Smooth muscle cell (in vitro differentiated cells): ENCODE measurements at regions not wholly inside any gene's neighbourhood (a gene's known extent, or its start where the extent isn't known, plus 50 kb on each side); places are given as distances from the start of the nearest gene placed in this dataset.

Experiments
- DNase-seq: peaks from one replicate; lab custom pipeline; 2025; ENCODE audit not compliant: unreplicated experiment; lab: John Stamatoyannopoulos, UW
- H2AFZ ChIP-seq: fragments of 200-600 bp; sonication (generic); 2 replicates; pipeline ENCODE4 v1.6.0; 2016; ENCODE audit warnings: antibody characterized with exemption, low read depth, mild to moderate bottlenecking
- H3F3A ChIP-seq: fragments of 200-600 bp; sonication (generic); 2 replicates; pipeline ENCODE4 v1.6.0; 2017; ENCODE audit warnings: antibody characterized with exemption, low read depth
- H3K27ac ChIP-seq: fragments of 200-600 bp; sonication (generic); 2 replicates; pipeline ENCODE4 v1.5.1; 2016; ENCODE audit warnings: low read depth, mild to moderate bottlenecking
- H3K27me3 ChIP-seq: fragments of 200-600 bp; sonication (generic); 2 replicates; pipeline ENCODE4 v1.6.1; 2016; ENCODE audit warnings: low read depth, mild to moderate bottlenecking
- H3K36me3 ChIP-seq: fragments of 200-600 bp; sonication (generic); 2 replicates; pipeline ENCODE4 v1.5.1; 2016; ENCODE audit warnings: low read depth
- H3K4me1 ChIP-seq: fragments of 200-600 bp; sonication (generic); 2 replicates; pipeline ENCODE4 v1.5.1; 2016; ENCODE audit warnings: low read depth
- H3K4me2 ChIP-seq: fragments of 200-600 bp; sonication (generic); 2 replicates; pipeline ENCODE4 v1.6.0; 2016; ENCODE audit warnings: mild to moderate bottlenecking
- H3K4me3 ChIP-seq: fragments of 200-600 bp; sonication (generic); 2 replicates; pipeline ENCODE4 v1.5.1; 2016; ENCODE audit warnings: mild to moderate bottlenecking
- H3K79me2 ChIP-seq: fragments of 200-600 bp; sonication (generic); 2 replicates; pipeline ENCODE4 v1.6.0; 2016; ENCODE audit warnings: low read depth, mild to moderate bottlenecking
- H3K9ac ChIP-seq: fragments of 200-600 bp; sonication (generic); 2 replicates; pipeline ENCODE4 v1.6.0; 2016; ENCODE audit warnings: low read depth
- H3K9me3 ChIP-seq: fragments of 200-600 bp; sonication (generic); replicated peaks from 2 replicates; pipeline ENCODE4 v1.5.1; 2016; ENCODE audit warnings: low read depth
- H4K20me1 ChIP-seq: fragments of 200-600 bp; sonication (generic); 2 replicates; pipeline ENCODE4 v1.6.0; 2016; ENCODE audit warnings: low read depth
- CTCF ChIP-seq: fragments of 200-600 bp; sonication (generic); IDR thresholded peaks from 2 replicates; pipeline ENCODE4 v1.5.1; 2017; ENCODE audit warnings: borderline replicate concordance, mild to moderate bottlenecking, antibody characterized with exemption; ENCODE audit not compliant: insufficient read depth, poor library complexity, severe bottlenecking
- WGBS: methylation state at CpG from one replicate; pipeline ENCODE4 v1.1.7; 2016; ENCODE audit warnings: low lambda C conversion rate; 5-methylcytosine and 5-hydroxymethylcytosine counted together

DNA sequence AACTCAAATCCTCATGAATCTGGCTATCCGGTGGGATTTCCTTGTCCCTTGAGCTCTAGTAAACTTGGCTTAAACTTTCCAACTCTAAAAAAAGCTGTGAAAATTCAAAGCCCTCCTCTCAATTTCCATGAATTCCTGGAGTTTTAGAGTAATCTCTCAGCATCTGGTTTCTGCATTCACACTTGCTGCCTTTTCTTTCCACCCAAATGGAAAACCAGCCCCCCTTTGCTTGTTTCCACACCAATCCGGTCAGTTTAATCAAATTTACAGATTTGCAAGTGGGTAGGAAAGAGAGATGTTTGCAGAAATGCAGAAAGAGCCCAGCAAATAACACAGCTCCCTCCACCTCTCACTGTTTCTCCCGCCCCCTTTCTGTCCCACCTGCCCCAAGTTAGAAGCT, 91.1 kb downstream of the ENC1 start:
- no peak for TF ChIP-seq CTCF
- Histone ChIP-seq H3K27me3 (no peaks in the 10 kb centered on the region), H3K9ac (no peak overlapping the region), H3F3A (peaks cover 15% of the 10 kb centered on the region), H3K4me2 (no peak overlapping the region), H3K36me3 (no peaks in the 10 kb centered on the region), H3K27ac (no peak overlapping the region), H3K4me3 (no peak overlapping the region), H3K4me1 (no peaks in the 10 kb centered on the region), H3K79me2 (no peaks in the 10 kb centered on the region), H3K9me3 (no peaks in the 10 kb centered on the region), H2AFZ (no peak overlapping the region), H4K20me1 (no peaks in the 10 kb centered on the region)
- DNase-seq, result no peak
- WGBS, result 35% methylated on average over 3 of the region's 3 CpGs

DNA sequence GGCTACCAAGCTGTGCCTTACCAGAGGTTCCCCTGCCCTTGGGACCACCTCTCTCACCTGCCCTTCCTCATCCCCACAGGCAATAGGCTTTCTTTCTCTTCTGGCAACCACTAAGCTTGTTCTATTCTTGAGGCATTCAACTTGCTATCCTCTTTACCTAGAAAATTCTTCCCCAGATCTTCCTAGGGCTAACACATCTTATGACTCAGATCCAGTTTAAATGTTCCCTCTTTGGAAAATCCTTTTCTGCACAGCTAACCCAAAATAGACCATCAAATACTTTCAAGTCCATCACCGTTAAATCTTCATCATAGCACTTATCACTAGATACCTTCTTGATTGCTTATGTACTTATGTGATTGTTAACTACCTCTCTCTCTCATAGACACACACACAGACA, 93.7 kb downstream of the ENC1 start:
- Histone ChIP-seq H3K9ac (no peak overlapping the region), H3K36me3 (no peaks in the 10 kb centered on the region), H3F3A (peaks cover 30% of the 10 kb centered on the region), H3K9me3 (no peaks in the 10 kb centered on the region), H3K79me2 (no peaks in the 10 kb centered on the region), H3K4me3 (no peak overlapping the region), H2AFZ (no peak overlapping the region), H3K27ac (no peak overlapping the region), H4K20me1 (no peaks in the 10 kb centered on the region), H3K4me1 (peaks cover 24% of the 10 kb centered on the region), H3K4me2 (no peak overlapping the region), H3K27me3 (no peaks in the 10 kb centered on the region)
- no peak for TF ChIP-seq CTCF
- no peak for DNase-seq
- WGBS, result 44% methylated on average over 1 of the region's 1 CpG

DNA sequence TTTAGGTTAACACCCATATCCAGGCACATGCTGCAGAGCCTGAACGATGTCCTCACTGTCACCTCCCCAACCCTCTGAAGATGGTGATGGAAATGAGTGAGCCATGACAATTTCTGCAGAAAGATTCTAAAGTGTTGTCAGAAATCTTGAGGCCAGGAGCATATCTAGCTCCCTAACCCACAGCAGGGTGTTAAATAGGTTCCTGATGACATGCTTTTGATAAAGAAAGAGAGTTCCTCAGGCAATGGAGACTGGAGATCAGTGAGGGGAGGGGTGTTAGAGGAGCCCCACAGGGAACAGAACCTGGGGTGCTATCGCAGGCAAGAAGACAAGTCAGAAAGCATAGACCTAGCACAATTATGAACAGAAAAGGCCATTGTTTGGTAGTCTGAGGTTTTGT, 95.7 kb downstream of the ENC1 start:
- Histone ChIP-seq H3K36me3 (no peaks in the 10 kb centered on the region), H3K27ac (no peak overlapping the region), H3K27me3 (no peaks in the 10 kb centered on the region), H4K20me1 (no peaks in the 10 kb centered on the region), H3K4me3 (no peak overlapping the region), H3K9ac (no peak overlapping the region), H3F3A (peaks cover 37% of the 10 kb centered on the region), H3K4me2 (no peak overlapping the region), H3K9me3 (no peaks in the 10 kb centered on the region), H2AFZ (no peak overlapping the region), H3K4me1 (peaks cover 41% of the 10 kb centered on the region), H3K79me2 (no peaks in the 10 kb centered on the region)
- no peak for DNase-seq
- WGBS, result 85% methylated on average over 2 of the region's 2 CpGs
- TF ChIP-seq CTCF, result no peak

DNA sequence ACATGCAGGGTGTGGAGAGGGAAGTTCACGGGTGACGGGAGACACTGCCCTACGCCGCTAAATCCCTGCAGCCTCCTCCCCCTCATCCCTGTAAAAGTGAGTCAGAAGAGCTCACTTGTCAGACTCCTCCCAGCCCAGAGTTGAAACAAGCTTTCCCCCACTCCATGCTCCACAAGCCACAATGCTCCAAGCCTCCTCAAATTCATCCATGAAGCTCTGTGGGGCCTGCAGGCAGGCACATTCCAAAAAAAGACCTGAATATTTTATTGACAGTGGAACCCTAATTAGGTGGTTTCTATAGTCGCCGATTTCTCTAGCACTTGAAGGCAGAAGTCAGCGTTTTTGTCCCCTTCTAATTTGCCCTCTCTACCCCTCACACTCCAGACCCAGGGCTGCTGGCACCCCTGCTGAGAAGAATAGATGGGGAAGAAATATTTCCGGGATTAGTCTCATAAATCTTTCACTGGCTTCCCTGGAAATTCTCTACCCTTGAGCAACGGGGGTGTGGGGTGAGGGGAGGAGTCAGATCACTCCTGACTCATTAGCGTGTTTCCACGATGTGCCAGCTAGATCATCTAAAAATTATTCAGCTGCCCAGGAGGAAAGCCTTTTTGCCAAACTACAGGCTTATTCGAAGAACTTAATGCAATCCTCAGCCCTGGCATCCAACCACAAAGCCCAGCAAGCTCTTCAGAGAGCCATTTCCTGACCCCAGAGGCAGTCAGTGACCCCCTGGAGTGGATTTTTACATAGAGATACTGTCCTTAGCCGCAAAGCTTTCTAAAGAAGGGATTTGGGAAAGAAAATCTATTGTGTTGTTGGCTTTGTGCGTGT, 97.1 kb downstream of the ENC1 start:
- DNase-seq, result peak; percentile 36
- H3K4me2 ChIP-seq, result peak overlapping the region; percentile 54
- H3F3A ChIP-seq, result peaks cover 34% of the 10 kb centered on the region
- H3K27me3 ChIP-seq, result no peaks in the 10 kb centered on the region
- no peak overlapping the region for H2AFZ ChIP-seq
- H3K27ac ChIP-seq, result peak overlapping the region; percentile 82
- no peaks in the 10 kb centered on the region for H4K20me1 ChIP-seq
- H3K9me3 ChIP-seq, result no peaks in the 10 kb centered on the region
- WGBS, result under 1% methylated on average over 14 of the region's 14 CpGs
- peak overlapping the region; percentile 2 for H3K4me3 ChIP-seq
- no peak for TF ChIP-seq CTCF
- no peaks in the 10 kb centered on the region for H3K36me3 ChIP-seq
- no peak overlapping the region for H3K9ac ChIP-seq
- no peaks in the 10 kb centered on the region for H3K79me2 ChIP-seq
- peaks cover 41% of the 10 kb centered on the region for H3K4me1 ChIP-seq
